Prostate gland (tissue), 2 donors: ENCODE measurements at regions not wholly inside any gene's neighbourhood (a gene's known extent, or its start where the extent isn't known, plus 50 kb on each side); places are given as distances from the start of the nearest gene placed in this dataset.

Source experiments
- POLR2AphosphoS5 ChIP-seq: sonication (generic); formaldehyde crosslinking; IDR thresholded peaks from one replicate; pipeline ENCODE4 v1.6.1; 2017; ENCODE audit warnings: antibody characterized with exemption
- TF ChIP-seq, protein P1 (sequence below), 4 experiments: fragments of 200-600 bp in 2 of 4; fragments of 450-650 bp in 2 of 4; sonication (generic) in 2 of 4; IDR thresholded peaks; 1 replicate in 3 of 4; 2 replicates in 1 of 4; pipeline ENCODE4 v1.5.1; 2016 to 2019; ENCODE audit warnings: antibody characterized with exemption in 4 of 4, mild to moderate bottlenecking in 2 of 4, moderate library complexity in 2 of 4

DNA sequence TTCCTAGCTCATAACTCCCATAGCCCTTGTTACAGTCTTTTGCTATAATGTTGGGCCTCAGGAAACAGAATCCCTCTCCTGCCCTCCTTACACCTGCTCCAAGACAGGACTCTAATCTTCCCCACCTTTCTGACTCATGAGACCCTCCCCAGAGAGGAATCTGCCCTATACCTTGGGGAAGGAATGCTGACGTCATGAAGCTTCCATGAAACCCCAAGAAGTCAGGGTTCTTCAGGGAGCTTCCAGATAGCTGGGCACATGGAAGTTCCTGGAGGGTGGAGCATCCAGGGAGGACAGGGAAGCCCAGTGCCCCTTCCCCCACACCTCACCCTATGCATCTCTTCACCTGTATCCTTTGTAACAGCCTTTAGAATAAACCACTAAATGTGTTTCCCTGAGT, 285.7 kb downstream of the SOX9 start:
- TF ChIP-seq, protein P1, sequence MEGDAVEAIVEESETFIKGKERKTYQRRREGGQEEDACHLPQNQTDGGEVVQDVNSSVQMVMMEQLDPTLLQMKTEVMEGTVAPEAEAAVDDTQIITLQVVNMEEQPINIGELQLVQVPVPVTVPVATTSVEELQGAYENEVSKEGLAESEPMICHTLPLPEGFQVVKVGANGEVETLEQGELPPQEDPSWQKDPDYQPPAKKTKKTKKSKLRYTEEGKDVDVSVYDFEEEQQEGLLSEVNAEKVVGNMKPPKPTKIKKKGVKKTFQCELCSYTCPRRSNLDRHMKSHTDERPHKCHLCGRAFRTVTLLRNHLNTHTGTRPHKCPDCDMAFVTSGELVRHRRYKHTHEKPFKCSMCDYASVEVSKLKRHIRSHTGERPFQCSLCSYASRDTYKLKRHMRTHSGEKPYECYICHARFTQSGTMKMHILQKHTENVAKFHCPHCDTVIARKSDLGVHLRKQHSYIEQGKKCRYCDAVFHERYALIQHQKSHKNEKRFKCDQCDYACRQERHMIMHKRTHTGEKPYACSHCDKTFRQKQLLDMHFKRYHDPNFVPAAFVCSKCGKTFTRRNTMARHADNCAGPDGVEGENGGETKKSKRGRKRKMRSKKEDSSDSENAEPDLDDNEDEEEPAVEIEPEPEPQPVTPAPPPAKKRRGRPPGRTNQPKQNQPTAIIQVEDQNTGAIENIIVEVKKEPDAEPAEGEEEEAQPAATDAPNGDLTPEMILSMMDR (IDR thresholded peaks at IDR 0.05): no peak
- no peak for TF ChIP-seq POLR2AphosphoS5
